ENCODE measurements at regions not wholly inside any gene's neighbourhood (a gene's known extent, or its start where the extent isn't known, plus 50 kb on each side); places are given as distances from the start of the nearest gene placed in this dataset.

GRCh38 chr14:83253870-83254269 is 1720.2 kb upstream of the SEL1L start:
- TF ChIP-seq Cebpa-rat (IDR thresholded peaks at IDR 0.05): no peak
- Histone ChIP-seq H3K27me3 (no peaks in the 10 kb centered on the region), H3K27ac (peak overlapping the region in 10 of 11 experiments; percentile 38 to 88 (median 82); a peak in 18 of 22 replicates), H3K9ac (peak overlapping the region in 2 of 11 experiments; percentile 47 to 59; a peak in 3 of 22 replicates), H3K4me1 (peaks cover 24 to 50% (median 43%) of the 10 kb centered on the region in 10 experiments), H3K4me2 (peak overlapping the region; percentile 38 to 83 (median 69); a peak in 21 of 22 replicates), H4K20me1 (no peaks in the 10 kb centered on the region), H3K4me3 (no peak overlapping the region), H3K9me3 (replicated peaks in 1 of 11) (peaks cover 0 to 8% (median 0%) of the 10 kb centered on the region in 11 experiments; a peak in 3 of 22 replicates), H3K36me3 (no peaks in the 10 kb centered on the region)

GRCh38 chr14:83255015-83255726 is 1721.5 kb upstream of the SEL1L start:
- H3K4me2 ChIP-seq: peak overlapping the region; percentile 38 to 83 (median 69)
- peaks cover 24 to 50% (median 43%) of the 10 kb centered on the region in 10 experiments for H3K4me1 ChIP-seq

GRCh38 chr14:83255727-83256090 is 1722.1 kb upstream of the SEL1L start:
- H4K20me1 ChIP-seq: no peaks in the 10 kb centered on the region
- H3K36me3 ChIP-seq: no peaks in the 10 kb centered on the region
- H3K9ac ChIP-seq: peak overlapping the region in 9 of 11 experiments; percentile 25 to 60 (median 57); a peak in 12 of 22 replicates
- H3K4me3 ChIP-seq: peak overlapping the region in 1 of 10 experiments; percentile 27; a peak in 1 of 20 replicates
- H3K4me1 ChIP-seq: peaks cover 24 to 53% (median 43%) of the 10 kb centered on the region in 10 experiments
- peak overlapping the region; percentile 38 to 83 (median 69); a peak in 21 of 22 replicates for H3K4me2 ChIP-seq
- peaks cover 0 to 8% (median 0%) of the 10 kb centered on the region in 11 experiments; a peak in 3 of 22 replicates for H3K9me3 ChIP-seq (replicated peaks in 1 of 11)
- no peaks in the 10 kb centered on the region for H3K27me3 ChIP-seq
- TF ChIP-seq Cebpa-rat (IDR thresholded peaks at IDR 0.05): no peak
- H3K27ac ChIP-seq: peak overlapping the region in 10 of 11 experiments; percentile 66 to 88 (median 82); a peak in 20 of 22 replicates

More at GRCh38 chr14:83255015-83255726, 1721.5 kb upstream of the SEL1L start:
- Histone ChIP-seq H3K27ac (peak overlapping the region in 10 of 11 experiments; percentile 66 to 88 (median 82); a peak in 20 of 22 replicates), H3K9ac (peak overlapping the region in 9 of 11 experiments; percentile 35 to 60 (median 58); a peak in 15 of 22 replicates), H3K36me3 (no peaks in the 10 kb centered on the region), H4K20me1 (no peaks in the 10 kb centered on the region), H3K27me3 (no peaks in the 10 kb centered on the region), H3K9me3 (replicated peaks in 1 of 11) (peaks cover 0 to 8% (median 0%) of the 10 kb centered on the region in 11 experiments; a peak in 3 of 22 replicates), H3K4me3 (peak overlapping the region in 3 of 10 experiments; percentile 2 to 27 (median 15); a peak in 2 of 20 replicates)
- peak in 7 of 11 experiments; percentile 50 to 73 (median 61); a peak in 12 of 22 replicates for TF ChIP-seq Cebpa-rat (IDR thresholded peaks at IDR 0.05)

DNA sequence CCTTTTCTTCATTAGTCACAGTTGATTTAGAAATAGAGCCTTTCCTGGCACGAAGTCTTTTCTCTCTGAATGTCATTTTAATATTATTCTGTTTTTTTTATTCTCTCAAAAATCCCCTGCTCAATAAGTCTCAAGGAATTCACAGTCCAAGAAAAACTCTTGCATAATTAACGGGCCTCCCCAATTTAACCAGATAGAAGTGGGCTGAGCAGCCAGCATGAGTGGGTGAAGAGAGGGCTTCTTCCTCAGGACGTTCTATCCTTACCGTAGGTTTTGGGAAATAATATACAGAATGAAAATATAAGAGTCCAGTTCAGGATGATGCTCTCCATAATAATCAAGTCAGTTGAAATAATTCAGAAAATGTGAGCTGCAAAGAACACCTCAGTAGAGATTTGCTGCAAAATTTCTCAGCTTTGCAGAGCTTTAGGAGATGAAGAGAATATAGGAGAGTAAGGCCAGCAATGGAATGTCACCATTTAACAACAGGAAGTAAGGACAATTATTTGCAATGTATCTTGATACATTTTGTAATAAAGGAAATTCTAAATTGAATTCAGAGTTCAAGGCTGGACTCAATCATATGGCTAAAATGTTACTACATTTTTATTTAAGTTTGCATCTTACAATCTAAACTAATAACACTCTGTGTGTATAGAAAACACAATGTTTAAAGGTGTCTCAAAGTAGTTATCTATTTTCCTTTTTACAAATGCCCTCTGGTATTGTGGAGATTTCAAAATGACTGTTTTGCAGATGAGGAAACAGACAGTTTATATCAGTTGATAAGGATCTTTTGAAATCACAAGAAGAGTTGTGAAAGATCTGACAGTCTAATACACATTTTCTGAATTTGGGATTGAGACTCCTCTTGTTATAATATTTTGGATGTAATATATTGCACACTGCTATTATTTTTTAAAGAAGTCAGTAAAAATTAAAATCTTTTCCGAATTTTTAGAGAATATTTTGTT is 1724.1 kb upstream of the SEL1L start:
- Histone ChIP-seq H3K27ac (peak overlapping the region in 8 of 11 experiments; percentile 24 to 47 (median 31); a peak in 11 of 22 replicates), H3K36me3 (no peaks in the 10 kb centered on the region), H3K9ac (no peak overlapping the region), H3K27me3 (no peaks in the 10 kb centered on the region), H3K9me3 (replicated peaks in 1 of 11) (peaks cover 0 to 8% (median 0%) of the 10 kb centered on the region in 11 experiments; a peak in 3 of 22 replicates), H3K4me2 (peak overlapping the region in 6 of 11 experiments; percentile 7 to 44 (median 37); a peak in 8 of 22 replicates), H3K4me1 (peaks cover 24 to 57% (median 43%) of the 10 kb centered on the region in 10 experiments), H3K4me3 (no peak overlapping the region), H4K20me1 (no peaks in the 10 kb centered on the region)
- TF ChIP-seq Cebpa-rat (IDR thresholded peaks at IDR 0.05): no peak

GRCh38 chr14:83260751-83261150 is 1727.1 kb upstream of the SEL1L start:
- no peaks in the 10 kb centered on the region for H3K27me3 ChIP-seq
- no peak overlapping the region for H3K4me3 ChIP-seq
- TF ChIP-seq Cebpa-rat (IDR thresholded peaks at IDR 0.05): no peak; a peak in 1 of 22 replicates
- H3K36me3 ChIP-seq: no peaks in the 10 kb centered on the region
- peaks cover 2 to 27% (median 18%) of the 10 kb centered on the region in 10 experiments for H3K4me1 ChIP-seq
- peak overlapping the region in 2 of 11 experiments; percentile 17 to 40; a peak in 4 of 22 replicates for H3K27ac ChIP-seq
- H3K9me3 ChIP-seq (replicated peaks in 1 of 11): peaks cover 0 to 8% (median 0%) of the 10 kb centered on the region in 11 experiments; a peak in 2 of 22 replicates
- H3K9ac ChIP-seq: no peak overlapping the region
- H4K20me1 ChIP-seq: no peaks in the 10 kb centered on the region
- peak overlapping the region in 4 of 11 experiments; percentile 9 to 32 (median 10); a peak in 3 of 22 replicates for H3K4me2 ChIP-seq

DNA sequence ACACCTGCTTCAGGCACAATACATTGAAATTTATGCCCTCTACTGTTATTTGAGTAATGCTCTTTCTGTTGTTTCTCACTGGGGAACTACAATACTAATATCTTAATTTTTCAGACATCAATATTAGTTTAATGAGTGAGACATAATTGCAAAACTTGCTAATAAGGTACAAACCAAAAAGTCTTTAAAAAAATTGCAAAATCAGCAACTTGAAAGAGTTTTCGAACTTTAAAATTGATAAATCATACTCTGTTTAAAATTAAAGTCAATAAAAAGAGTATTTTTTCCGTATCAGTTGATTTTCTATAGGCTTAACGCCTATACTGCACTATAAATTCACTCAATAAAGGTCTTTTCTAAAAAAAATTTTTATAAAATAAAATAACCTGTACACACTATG is 1735.9 kb upstream of the SEL1L start:
- no peak overlapping the region for H3K4me3 ChIP-seq
- no peaks in the 10 kb centered on the region for H3K36me3 ChIP-seq
- H4K20me1 ChIP-seq: no peaks in the 10 kb centered on the region
- H3K9me3 ChIP-seq (replicated peaks in 1 of 11): no peaks in the 10 kb centered on the region
- H3K4me2 ChIP-seq: no peak overlapping the region
- H3K4me1 ChIP-seq: peaks cover 0 to 4% (median 0%) of the 10 kb centered on the region in 10 experiments; a peak in 1 of 20 replicates
- no peak overlapping the region for H3K9ac ChIP-seq
- H3K27me3 ChIP-seq: no peaks in the 10 kb centered on the region
- TF ChIP-seq Cebpa-rat (IDR thresholded peaks at IDR 0.05): no peak
- H3K27ac ChIP-seq: no peak overlapping the region

DNA sequence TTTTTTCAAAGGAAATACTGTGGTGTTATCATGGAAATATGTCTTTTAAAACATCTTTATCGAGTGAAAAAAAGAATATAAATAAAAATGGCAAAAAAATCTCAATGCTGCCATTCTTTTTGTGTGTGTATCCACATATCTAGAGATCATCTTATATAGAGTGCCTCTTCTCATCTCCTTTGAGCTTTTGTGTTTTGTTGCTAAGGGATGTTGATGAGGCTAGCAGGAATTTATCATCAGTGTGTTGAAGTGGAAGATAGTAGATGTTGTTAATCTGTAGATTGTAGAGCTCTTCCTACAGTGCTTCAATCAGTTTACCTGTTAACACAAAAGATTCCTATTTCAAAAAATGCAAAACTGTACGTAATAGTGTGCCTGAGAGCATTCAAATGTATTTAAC is 1738.0 kb upstream of the SEL1L start:
- H3K36me3 ChIP-seq: no peaks in the 10 kb centered on the region
- H3K27ac ChIP-seq: no peak overlapping the region
- peaks cover 0 to 4% (median 0%) of the 10 kb centered on the region in 10 experiments; a peak in 1 of 20 replicates for H3K4me1 ChIP-seq
- H3K27me3 ChIP-seq: no peaks in the 10 kb centered on the region
- H3K4me3 ChIP-seq: no peak overlapping the region
- H3K9me3 ChIP-seq (replicated peaks in 1 of 11): no peaks in the 10 kb centered on the region
- no peak overlapping the region for H3K4me2 ChIP-seq
- no peaks in the 10 kb centered on the region for H4K20me1 ChIP-seq
- TF ChIP-seq Cebpa-rat (IDR thresholded peaks at IDR 0.05): no peak
- no peak overlapping the region for H3K9ac ChIP-seq

DNA sequence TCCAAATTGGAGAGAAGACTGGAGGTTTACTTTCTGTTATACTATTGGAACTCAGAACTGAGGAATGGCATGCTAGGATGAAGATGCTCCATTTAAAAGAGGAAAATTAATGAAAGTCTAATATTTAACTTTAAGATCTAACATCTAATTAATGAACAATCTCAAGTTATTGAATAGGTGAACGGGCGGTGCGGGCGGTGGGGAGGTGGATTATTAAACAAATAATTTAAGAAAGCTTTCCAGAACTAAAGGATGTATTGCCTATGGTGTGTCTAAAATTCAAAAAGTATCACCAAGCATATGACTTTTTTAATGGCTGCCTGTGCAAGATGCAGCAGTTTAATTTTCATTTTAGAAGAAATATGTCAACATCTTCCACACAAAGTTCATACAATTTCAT is 1747.1 kb upstream of the SEL1L start:
- Histone ChIP-seq H3K9me3 (replicated peaks in 1 of 11) (no peaks in the 10 kb centered on the region), H3K36me3 (no peaks in the 10 kb centered on the region), H3K9ac (no peak overlapping the region), H3K27me3 (no peaks in the 10 kb centered on the region), H3K27ac (no peak overlapping the region), H3K4me3 (no peak overlapping the region), H3K4me1 (no peaks in the 10 kb centered on the region), H3K4me2 (no peak overlapping the region), H4K20me1 (no peaks in the 10 kb centered on the region)
- TF ChIP-seq Cebpa-rat (IDR thresholded peaks at IDR 0.05): no peak

All from BLaER1 treated with 17β-estradiol and CSF1 and Interleukin-3, amounts not matched to agents 10 nM and 100 nM (cell line).